IMR-90 (cell line): ENCODE measurements at regions not wholly inside any gene's neighbourhood (a gene's known extent, or its start where the extent isn't known, plus 50 kb on each side); places are given as distances from the start of the nearest gene placed in this dataset.

ENCODE experiments used
- CTCF ChIP-seq: conservative IDR thresholded peaks from 2 replicates; pipeline ENCODE4 v1.5.1; 2012; ENCODE audit warnings: mild to moderate bottlenecking, low read depth, low read length, improper control_type of control experiment
- POLR2A ChIP-seq: IDR thresholded peaks from 2 replicates; pipeline ENCODE4 v1.6.1; 2012; ENCODE audit warnings: mild to moderate bottlenecking, low read depth, low read length

- no peak for TF ChIP-seq POLR2A
- TF ChIP-seq CTCF, result no peak
Observed at GRCh38 chr6:113445201-113445600, 411.9 kb upstream of the MARCKS start.
